ENCODE measurements at regions not wholly inside any gene's neighbourhood (a gene's known extent, or its start where the extent isn't known, plus 50 kb on each side); places are given as distances from the start of the nearest gene placed in this dataset.

DNA sequence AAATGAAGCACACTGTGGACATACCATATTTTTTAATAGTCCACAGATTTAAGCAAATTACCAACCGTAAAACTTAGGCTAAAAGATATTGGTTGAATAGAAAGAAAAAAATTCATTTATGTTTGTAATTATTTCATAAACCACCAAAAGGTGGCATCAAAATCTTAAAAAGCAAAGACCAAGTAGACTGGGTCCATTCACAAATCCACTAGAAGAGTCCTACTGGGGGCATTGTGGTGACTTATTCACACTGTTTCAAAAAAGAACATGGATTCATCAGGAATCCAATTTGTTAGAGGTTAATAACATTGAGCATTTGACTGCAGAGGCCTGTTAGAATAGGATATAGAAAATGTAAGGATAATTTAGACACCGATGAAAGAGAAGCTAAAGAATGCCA is 194.9 kb upstream of the KYNU start:
- TF ChIP-seq, protein P1, sequence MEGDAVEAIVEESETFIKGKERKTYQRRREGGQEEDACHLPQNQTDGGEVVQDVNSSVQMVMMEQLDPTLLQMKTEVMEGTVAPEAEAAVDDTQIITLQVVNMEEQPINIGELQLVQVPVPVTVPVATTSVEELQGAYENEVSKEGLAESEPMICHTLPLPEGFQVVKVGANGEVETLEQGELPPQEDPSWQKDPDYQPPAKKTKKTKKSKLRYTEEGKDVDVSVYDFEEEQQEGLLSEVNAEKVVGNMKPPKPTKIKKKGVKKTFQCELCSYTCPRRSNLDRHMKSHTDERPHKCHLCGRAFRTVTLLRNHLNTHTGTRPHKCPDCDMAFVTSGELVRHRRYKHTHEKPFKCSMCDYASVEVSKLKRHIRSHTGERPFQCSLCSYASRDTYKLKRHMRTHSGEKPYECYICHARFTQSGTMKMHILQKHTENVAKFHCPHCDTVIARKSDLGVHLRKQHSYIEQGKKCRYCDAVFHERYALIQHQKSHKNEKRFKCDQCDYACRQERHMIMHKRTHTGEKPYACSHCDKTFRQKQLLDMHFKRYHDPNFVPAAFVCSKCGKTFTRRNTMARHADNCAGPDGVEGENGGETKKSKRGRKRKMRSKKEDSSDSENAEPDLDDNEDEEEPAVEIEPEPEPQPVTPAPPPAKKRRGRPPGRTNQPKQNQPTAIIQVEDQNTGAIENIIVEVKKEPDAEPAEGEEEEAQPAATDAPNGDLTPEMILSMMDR (IDR thresholded peaks at IDR 0.05) = peak; percentile 6; the same call in 1 of the 2 replicates
- TF ChIP-seq REST (IDR thresholded peaks at IDR 0.05; ENCODE audit: insufficient read depth in 1 of 2, low read depth in 2 of 2, low read length in 1 of 2) = no peak
- no peak for DNase-seq (ENCODE audit: low read depth, low spot score)
- H3K27me3 ChIP-seq (ENCODE audit: control insufficient read depth, insufficient read depth, low read length) = no peaks in the 10 kb centered on the region
- H3K36me3 ChIP-seq (ENCODE audit: control insufficient read depth, insufficient read depth, low read length) = no peaks in the 10 kb centered on the region; the same call in 1 of the 2 replicates
- no TSS peak for BruUV-seq (replicated peaks)
- no peak overlapping the region for H3K27ac ChIP-seq (ENCODE audit: low read length)
- no peaks in the 10 kb centered on the region for H3K4me1 ChIP-seq (ENCODE audit: control insufficient read depth, insufficient read depth, low read length)
- intact Hi-C loops (cut with micrococcal nuclease; ENCODE audit: unreplicated experiment) (no loop called here), in situ Hi-C loops (cut with HindIII; ENCODE audit: low pct_unique_long_range_greater_than_20kb, low sequenced_read_pairs) (no loop called here)
- ChIA-PET CTCF (no interaction called here), POLR2A (no interaction called here)
- H3K4me3 ChIP-seq (ENCODE audit: low read depth in 2 of 2, low read length in 2 of 2) = no peak overlapping the region
- ATAC-seq = no peak
- no peaks in the 10 kb centered on the region for H3K9me3 ChIP-seq (ENCODE audit: control insufficient read depth, insufficient read depth, low read depth, low read length)

- BruUV-seq (replicated peaks) = no TSS peak
- TF ChIP-seq SIN3A (IDR thresholded peaks at IDR 0.05; ENCODE audit: borderline replicate concordance, insufficient read depth, low read depth, low read length) (no peak), REST (IDR thresholded peaks at IDR 0.05; ENCODE audit: insufficient read depth in 1 of 2, low read depth in 2 of 2, low read length in 1 of 2) (no peak), TCF7L2 (IDR thresholded peaks at IDR 0.05; ENCODE audit: low read depth, low read length) (no peak), POLR2AphosphoS5 (IDR thresholded peaks at IDR 0.05; ENCODE audit: low read depth, low read length) (no peak)
- TF ChIP-seq, protein P1 (IDR thresholded peaks at IDR 0.05) = no peak
- H3K9me3 ChIP-seq (ENCODE audit: control insufficient read depth, insufficient read depth, low read depth, low read length) = no peaks in the 10 kb centered on the region
- no peak for DNase-seq (ENCODE audit: low read depth, low spot score)
- H3K4me1 ChIP-seq (ENCODE audit: control insufficient read depth, insufficient read depth, low read length) = no peaks in the 10 kb centered on the region
- no peak for ATAC-seq
- ChIA-PET CTCF (no interaction called here), POLR2A (no interaction called here)
- intact Hi-C loops (cut with micrococcal nuclease; ENCODE audit: unreplicated experiment) = no loop called here
- H3K27ac ChIP-seq (ENCODE audit: low read length) = no peak overlapping the region
- H3K4me3 ChIP-seq (ENCODE audit: low read depth in 2 of 2, low read length in 2 of 2) = no peak overlapping the region
- no peaks in the 10 kb centered on the region; the same call in 1 of the 2 replicates for H3K36me3 ChIP-seq (ENCODE audit: control insufficient read depth, insufficient read depth, low read length)
- in situ Hi-C loops (cut with HindIII; ENCODE audit: low pct_unique_long_range_greater_than_20kb, low sequenced_read_pairs) = no loop called here
- H3K27me3 ChIP-seq (ENCODE audit: control insufficient read depth, insufficient read depth, low read length) = no peaks in the 10 kb centered on the region
These were observed 195.5 kb upstream of the KYNU start for GRCh38 chr2:142681952-142682351.
